WTC11 (cell line): ENCODE measurements at regions not wholly inside any gene's neighbourhood (a gene's known extent, or its start where the extent isn't known, plus 50 kb on each side); places are given as distances from the start of the nearest gene placed in this dataset.

Source experiments
- ATAC-seq: fragments of 200-7000 bp; cut with Tn5 transposase; 2 replicates; pipeline ENCODE4 v1.10.0; 2021; ENCODE audit warnings: mild to moderate bottlenecking, moderate library complexity
- CTCF ChIA-PET: fragments of 300-600 bp; sonication (Branson Sonifier 250); formaldehyde crosslinking; loops from one replicate; lab custom pipeline; 2021; ENCODE audit warnings: antibody characterized with exemption; lab: Charles Lee
- POLR2A ChIA-PET: fragments of 350-600 bp; sonication (Branson Sonifier 250); formaldehyde crosslinking; loops from one replicate; lab custom pipeline; 2021; ENCODE audit warnings: antibody characterized with exemption; lab: Charles Lee
- DNase-seq: peaks from one replicate; pipeline ENCODE4 v3.0.0; 2021; ENCODE audit warnings: low spot score
- H3K27ac Mint-ChIP-seq: 2 replicates; pipeline ENCODE4 v1.8.0; 2021; ENCODE audit warnings: mixed read lengths
- H3K27me3 Mint-ChIP-seq: 2 replicates; pipeline ENCODE4 v1.8.0; 2021; ENCODE audit warnings: low read depth, mild to moderate bottlenecking, moderate library complexity, mixed read lengths
- H3K36me3 Mint-ChIP-seq: 2 replicates; pipeline ENCODE4 v1.8.0; 2021; ENCODE audit warnings: mixed read lengths
- H3K4me1 Mint-ChIP-seq: 2 replicates; pipeline ENCODE4 v1.8.0; 2022; ENCODE audit warnings: mixed read lengths
- H3K4me3 Mint-ChIP-seq: 2 replicates; pipeline ENCODE4 v1.8.0; 2021; ENCODE audit warnings: mild to moderate bottlenecking, moderate library complexity, mixed read lengths
- H3K9me3 Mint-ChIP-seq: 2 replicates; pipeline ENCODE4 v1.8.0; 2021; ENCODE audit warnings: mixed read lengths
- ATF1 ChIP-seq: sonication (generic); formaldehyde crosslinking; IDR thresholded peaks from 2 replicates; pipeline ENCODE4 v1.8.1; 2023; ENCODE audit warnings: mild to moderate bottlenecking, moderate library complexity, missing genetic modification reagents
- ATF2 ChIP-seq: sonication (generic); formaldehyde crosslinking; IDR thresholded peaks from 2 replicates; pipeline ENCODE4 v1.8.1; 2022; ENCODE audit warnings: low read depth, missing genetic modification reagents, borderline replicate concordance
- CTCF ChIP-seq: fragments of 200-600 bp; IDR thresholded peaks from 2 replicates; pipeline ENCODE4 v1.8.0; 2022; ENCODE audit warnings: antibody characterized with exemption
- ELF4 ChIP-seq: sonication (generic); formaldehyde crosslinking; IDR thresholded peaks from 2 replicates; pipeline ENCODE4 v1.8.1; 2022; ENCODE audit warnings: low read depth, mild to moderate bottlenecking, moderate library complexity, missing genetic modification reagents
- GABPB1 ChIP-seq: sonication (generic); formaldehyde crosslinking; IDR thresholded peaks from 2 replicates; pipeline ENCODE4 v1.8.1; 2023; ENCODE audit warnings: mild to moderate bottlenecking, missing genetic modification reagents
- GTF2I ChIP-seq: fragments of 250-450 bp; sonication (Bioruptor Pico); conservative IDR thresholded peaks from 2 replicates; pipeline ENCODE4 v1.4.0; 2021; ENCODE audit warnings: mild to moderate bottlenecking
- HMGA2 ChIP-seq: fragments of 250-450 bp; sonication (Bioruptor Pico); IDR thresholded peaks from 2 replicates; pipeline ENCODE4 v1.4.0; 2021; ENCODE audit warnings: mild to moderate bottlenecking, moderate library complexity
- KAT7 ChIP-seq: sonication (generic); formaldehyde crosslinking; IDR thresholded peaks from 2 replicates; pipeline ENCODE4 v1.8.1; 2023; ENCODE audit warnings: missing genetic modification reagents, mild to moderate bottlenecking, borderline replicate concordance
- MXD4 ChIP-seq: fragments of 250-450 bp; sonication (Bioruptor Pico); IDR thresholded peaks from 2 replicates; pipeline ENCODE4 v1.8.0; 2021; ENCODE audit warnings: mild to moderate bottlenecking, moderate library complexity, borderline replicate concordance
- NFYB ChIP-seq: sonication (generic); formaldehyde crosslinking; conservative IDR thresholded peaks from 2 replicates; pipeline ENCODE4 v1.8.0; 2022; ENCODE audit warnings: low read depth, missing genetic modification reagents
- NR3C1 ChIP-seq: sonication (generic); formaldehyde crosslinking; conservative IDR thresholded peaks from 2 replicates; pipeline ENCODE4 v1.8.1; 2023; ENCODE audit warnings: low read depth, mild to moderate bottlenecking, missing genetic modification reagents
- PRRX2 ChIP-seq: fragments of 250-450 bp; sonication (Bioruptor Pico); IDR thresholded peaks from 2 replicates; pipeline ENCODE4 v1.8.0; 2021; ENCODE audit warnings: mild to moderate bottlenecking
- SMAD3 ChIP-seq: sonication (generic); formaldehyde crosslinking; IDR thresholded peaks from 2 replicates; pipeline ENCODE4 v1.8.0; 2022; ENCODE audit warnings: missing genetic modification reagents, mild to moderate bottlenecking, borderline replicate concordance
- SOX15 ChIP-seq: fragments of 250-450 bp; sonication (Bioruptor Pico); IDR thresholded peaks from 2 replicates; pipeline ENCODE4 v1.9.0; 2021; ENCODE audit warnings: mild to moderate bottlenecking
- SP1 ChIP-seq: sonication (generic); formaldehyde crosslinking; conservative IDR thresholded peaks from 2 replicates; pipeline ENCODE4 v1.8.1; 2022; ENCODE audit warnings: missing genetic modification reagents
- TEAD4 ChIP-seq: sonication (generic); formaldehyde crosslinking; IDR thresholded peaks from 2 replicates; pipeline ENCODE4 v1.8.0; 2022; ENCODE audit warnings: mild to moderate bottlenecking, missing genetic modification reagents
- ZNF121 ChIP-seq: sonication (generic); formaldehyde crosslinking; IDR thresholded peaks from 2 replicates; pipeline ENCODE4 v1.8.0; 2023; ENCODE audit warnings: missing genetic modification reagents
- ZNF138 ChIP-seq: sonication (generic); formaldehyde crosslinking; conservative IDR thresholded peaks from 2 replicates; pipeline ENCODE4 v1.8.1; 2022; ENCODE audit warnings: mild to moderate bottlenecking, moderate library complexity, missing genetic modification reagents
- ZNF219 ChIP-seq: sonication (generic); formaldehyde crosslinking; IDR thresholded peaks from 2 replicates; pipeline ENCODE4 v1.8.0; 2023; ENCODE audit warnings: missing genetic modification reagents, mild to moderate bottlenecking, borderline replicate concordance
- ZNF263 ChIP-seq: sonication (generic); formaldehyde crosslinking; IDR thresholded peaks from 2 replicates; pipeline ENCODE4 v1.8.1; 2022; ENCODE audit warnings: low read depth, mild to moderate bottlenecking, moderate library complexity, missing genetic modification reagents
- ZNF281 ChIP-seq: sonication (generic); formaldehyde crosslinking; IDR thresholded peaks from 2 replicates; pipeline ENCODE4 v1.8.0; 2023; ENCODE audit warnings: mild to moderate bottlenecking, missing genetic modification reagents
- TF ChIP-seq, protein P1 (sequence below): sonication (generic); formaldehyde crosslinking; IDR thresholded peaks from 2 replicates; pipeline ENCODE4 v1.8.0; 2022; ENCODE audit warnings: mild to moderate bottlenecking, missing genetic modification reagents
- TF ChIP-seq, protein P2 (sequence below): sonication (generic); formaldehyde crosslinking; IDR thresholded peaks from 2 replicates; pipeline ENCODE4 v1.8.1; 2023; ENCODE audit warnings: mild to moderate bottlenecking, missing genetic modification reagents, moderate library complexity
- TF ChIP-seq, protein P3 (sequence below): fragments of 250-450 bp; sonication (Bioruptor Pico); IDR thresholded peaks from 2 replicates; pipeline ENCODE4 v2.1.2; 2022; ENCODE audit warnings: mild to moderate bottlenecking, moderate library complexity
- TF ChIP-seq, protein P4 (sequence below): sonication (generic); formaldehyde crosslinking; IDR thresholded peaks from 2 replicates; pipeline ENCODE4 v1.8.1; 2023; ENCODE audit warnings: mild to moderate bottlenecking, moderate library complexity, missing genetic modification reagents

DNA sequence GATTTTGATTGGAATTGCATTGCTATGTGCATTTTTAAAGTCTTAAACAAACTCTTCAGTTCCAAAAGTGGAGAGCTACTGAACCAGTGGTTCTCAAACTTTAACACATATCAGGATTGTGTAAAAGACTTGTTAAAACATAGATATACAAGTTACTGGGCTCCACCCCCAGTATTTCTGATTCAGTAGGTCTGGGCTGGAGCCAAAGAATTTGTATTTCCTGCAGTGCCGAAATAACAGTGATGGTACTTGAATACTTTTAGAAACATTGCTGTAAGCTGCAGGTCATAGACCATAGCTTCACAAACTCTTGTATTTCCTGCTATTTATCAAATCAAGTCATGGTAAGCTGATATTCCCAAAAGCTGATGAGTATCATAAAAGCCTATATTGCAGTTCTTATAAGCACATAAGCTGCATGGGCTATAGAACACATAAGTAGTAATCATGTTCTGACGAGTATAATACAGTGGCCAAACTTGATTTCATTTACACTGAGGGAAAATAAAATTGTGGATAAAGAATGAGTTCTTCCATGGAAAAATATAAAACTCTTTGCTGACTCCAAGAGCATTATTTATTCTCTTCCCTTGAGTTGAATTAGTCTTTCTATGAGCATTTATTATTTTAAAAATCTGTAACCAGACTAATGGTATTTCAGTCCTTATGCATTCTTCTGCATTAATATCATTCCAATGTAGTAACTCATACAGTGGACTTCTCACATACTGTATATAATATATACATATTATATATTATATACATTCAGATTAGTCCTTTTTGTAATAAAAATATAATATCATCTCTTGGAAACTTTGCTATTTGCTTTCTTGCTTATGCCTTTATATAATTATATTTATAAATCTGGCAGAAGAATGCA lies 550.5 kb upstream of the AGTR1 start:
- no peak overlapping the region for H3K4me3 Mint-ChIP-seq
- H3K36me3 Mint-ChIP-seq, result peaks cover 23% of the 10 kb centered on the region
- POLR2A ChIA-PET, result no interaction called here
- CTCF ChIA-PET, result no interaction called here
- no peak for DNase-seq
- ATAC-seq, result no peak
- peaks cover 22% of the 10 kb centered on the region for H3K4me1 Mint-ChIP-seq
- H3K27ac Mint-ChIP-seq, result no peak overlapping the region
- TF ChIP-seq ZNF138 (CRISPR knock-in tag) (no peak), ATF1 (no peak), ZNF263 (CRISPR knock-in tag) (no peak), PRRX2 (CRISPR knock-in tag) (no peak), MXD4 (CRISPR knock-in tag) (no peak), GTF2I (CRISPR knock-in tag) (no peak), TEAD4 (CRISPR knock-in tag) (no peak), NR3C1 (CRISPR knock-in tag) (no peak), HMGA2 (no peak), ZNF121 (CRISPR knock-in tag) (no peak), SMAD3 (no peak), ZNF281 (CRISPR knock-in tag) (no peak), NFYB (CRISPR knock-in tag) (no peak), KAT7 (CRISPR knock-in tag) (no peak), ELF4 (CRISPR knock-in tag) (no peak), SOX15 (CRISPR knock-in tag) (no peak)
- TF ChIP-seq, protein P1, sequence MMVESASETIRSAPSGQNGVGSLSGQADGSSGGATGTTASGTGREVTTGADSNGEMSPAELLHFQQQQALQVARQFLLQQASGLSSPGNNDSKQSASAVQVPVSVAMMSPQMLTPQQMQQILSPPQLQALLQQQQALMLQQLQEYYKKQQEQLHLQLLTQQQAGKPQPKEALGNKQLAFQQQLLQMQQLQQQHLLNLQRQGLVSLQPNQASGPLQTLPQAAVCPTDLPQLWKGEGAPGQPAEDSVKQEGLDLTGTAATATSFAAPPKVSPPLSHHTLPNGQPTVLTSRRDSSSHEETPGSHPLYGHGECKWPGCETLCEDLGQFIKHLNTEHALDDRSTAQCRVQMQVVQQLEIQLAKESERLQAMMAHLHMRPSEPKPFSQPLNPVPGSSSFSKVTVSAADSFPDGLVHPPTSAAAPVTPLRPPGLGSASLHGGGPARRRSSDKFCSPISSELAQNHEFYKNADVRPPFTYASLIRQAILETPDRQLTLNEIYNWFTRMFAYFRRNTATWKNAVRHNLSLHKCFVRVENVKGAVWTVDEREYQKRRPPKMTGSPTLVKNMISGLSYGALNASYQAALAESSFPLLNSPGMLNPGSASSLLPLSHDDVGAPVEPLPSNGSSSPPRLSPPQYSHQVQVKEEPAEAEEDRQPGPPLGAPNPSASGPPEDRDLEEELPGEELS (CRISPR knock-in tag), result no peak
- TF ChIP-seq, protein P2, sequence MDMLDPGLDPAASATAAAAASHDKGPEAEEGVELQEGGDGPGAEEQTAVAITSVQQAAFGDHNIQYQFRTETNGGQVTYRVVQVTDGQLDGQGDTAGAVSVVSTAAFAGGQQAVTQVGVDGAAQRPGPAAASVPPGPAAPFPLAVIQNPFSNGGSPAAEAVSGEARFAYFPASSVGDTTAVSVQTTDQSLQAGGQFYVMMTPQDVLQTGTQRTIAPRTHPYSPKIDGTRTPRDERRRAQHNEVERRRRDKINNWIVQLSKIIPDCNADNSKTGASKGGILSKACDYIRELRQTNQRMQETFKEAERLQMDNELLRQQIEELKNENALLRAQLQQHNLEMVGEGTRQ (CRISPR knock-in tag), result no peak
- TF ChIP-seq, protein P3, sequence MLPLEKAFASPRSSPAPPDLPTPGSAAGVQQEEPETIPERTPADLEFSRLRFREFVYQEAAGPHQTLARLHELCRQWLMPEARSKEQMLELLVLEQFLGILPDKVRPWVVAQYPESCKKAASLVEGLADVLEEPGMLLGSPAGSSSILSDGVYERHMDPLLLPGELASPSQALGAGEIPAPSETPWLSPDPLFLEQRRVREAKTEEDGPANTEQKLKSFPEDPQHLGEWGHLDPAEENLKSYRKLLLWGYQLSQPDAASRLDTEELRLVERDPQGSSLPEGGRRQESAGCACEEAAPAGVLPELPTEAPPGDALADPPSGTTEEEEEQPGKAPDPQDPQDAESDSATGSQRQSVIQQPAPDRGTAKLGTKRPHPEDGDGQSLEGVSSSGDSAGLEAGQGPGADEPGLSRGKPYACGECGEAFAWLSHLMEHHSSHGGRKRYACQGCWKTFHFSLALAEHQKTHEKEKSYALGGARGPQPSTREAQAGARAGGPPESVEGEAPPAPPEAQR (CRISPR knock-in tag), result no peak
- H3K9me3 Mint-ChIP-seq, result peaks cover 26% of the 10 kb centered on the region
- no peaks in the 10 kb centered on the region for H3K27me3 Mint-ChIP-seq

DNA sequence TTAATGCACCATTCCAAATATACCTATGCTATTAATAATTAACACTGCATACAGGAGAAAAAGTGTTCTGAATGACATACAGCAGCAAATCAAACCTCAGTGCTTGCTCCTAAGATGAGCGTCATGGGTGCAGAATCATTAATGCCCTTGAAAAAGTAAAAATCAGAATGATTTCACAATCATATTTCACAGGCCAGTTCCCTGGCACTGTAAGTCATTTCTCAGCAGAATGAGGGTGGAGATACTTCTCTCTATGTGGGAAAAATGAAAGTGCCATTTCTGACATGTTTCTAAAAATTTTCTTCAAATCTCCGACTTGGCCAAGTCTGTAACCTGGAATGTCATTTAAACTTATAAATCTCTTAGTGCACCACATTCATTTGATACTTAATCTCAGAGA lies 549.8 kb upstream of the AGTR1 start:
- POLR2A ChIA-PET, result no interaction called here
- Mint-ChIP-seq H3K27ac (no peak overlapping the region), H3K36me3 (peaks cover 29% of the 10 kb centered on the region), H3K27me3 (no peaks in the 10 kb centered on the region), H3K4me1 (peaks cover 22% of the 10 kb centered on the region), H3K4me3 (no peak overlapping the region), H3K9me3 (peaks cover 33% of the 10 kb centered on the region)
- no peak for DNase-seq
- ATAC-seq, result no peak
- CTCF ChIA-PET, result no interaction called here
- no peak for TF ChIP-seq GABPB1 (CRISPR knock-in tag)
- no peak for TF ChIP-seq CTCF
- TF ChIP-seq SP1, result no peak
- TF ChIP-seq, protein P4, sequence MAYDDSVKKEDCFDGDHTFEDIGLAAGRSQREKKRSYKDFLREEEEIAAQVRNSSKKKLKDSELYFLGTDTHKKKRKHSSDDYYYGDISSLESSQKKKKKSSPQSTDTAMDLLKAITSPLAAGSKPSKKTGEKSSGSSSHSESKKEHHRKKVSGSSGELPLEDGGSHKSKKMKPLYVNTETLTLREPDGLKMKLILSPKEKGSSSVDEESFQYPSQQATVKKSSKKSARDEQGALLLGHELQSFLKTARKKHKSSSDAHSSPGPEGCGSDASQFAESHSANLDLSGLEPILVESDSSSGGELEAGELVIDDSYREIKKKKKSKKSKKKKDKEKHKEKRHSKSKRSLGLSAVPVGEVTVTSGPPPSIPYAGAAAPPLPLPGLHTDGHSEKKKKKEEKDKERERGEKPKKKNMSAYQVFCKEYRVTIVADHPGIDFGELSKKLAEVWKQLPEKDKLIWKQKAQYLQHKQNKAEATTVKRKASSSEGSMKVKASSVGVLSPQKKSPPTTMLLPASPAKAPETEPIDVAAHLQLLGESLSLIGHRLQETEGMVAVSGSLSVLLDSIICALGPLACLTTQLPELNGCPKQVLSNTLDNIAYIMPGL (CRISPR knock-in tag), result no peak
- TF ChIP-seq ZNF219 (CRISPR knock-in tag), result no peak
- TF ChIP-seq ATF2 (CRISPR knock-in tag), result no peak
